Endothelial cell (in vitro differentiated cells): ENCODE measurements at regions not wholly inside any gene's neighbourhood (a gene's known extent, or its start where the extent isn't known, plus 50 kb on each side); places are given as distances from the start of the nearest gene placed in this dataset.

Experiments used
- DNase-seq: peaks from one replicate; pipeline ENCODE4 v3.0.0; 2021; ENCODE audit warnings: low spot score
- H3K27ac Mint-ChIP-seq: one replicate; pipeline ENCODE4 v1.8.0; 2021; ENCODE audit warnings: mixed read lengths, inconsistent platforms; ENCODE audit not compliant: unreplicated experiment
- H3K27me3 Mint-ChIP-seq: one replicate; pipeline ENCODE4 v1.8.0; 2021; ENCODE audit warnings: mild to moderate bottlenecking, moderate library complexity, mixed read lengths, inconsistent platforms; ENCODE audit not compliant: unreplicated experiment
- H3K36me3 Mint-ChIP-seq: one replicate; pipeline ENCODE4 v1.8.0; 2021; ENCODE audit warnings: mild to moderate bottlenecking, low read depth, mixed read lengths, inconsistent platforms; ENCODE audit not compliant: unreplicated experiment
- H3K4me1 Mint-ChIP-seq: one replicate; pipeline ENCODE4 v1.8.0; 2021; ENCODE audit warnings: mild to moderate bottlenecking, mixed read lengths, inconsistent platforms; ENCODE audit not compliant: unreplicated experiment
- H3K4me3 Mint-ChIP-seq: one replicate; pipeline ENCODE4 v1.8.0; 2021; ENCODE audit warnings: mild to moderate bottlenecking, mixed read lengths, inconsistent platforms; ENCODE audit not compliant: unreplicated experiment
- H3K9me3 Mint-ChIP-seq: one replicate; pipeline ENCODE4 v1.8.0; 2021; ENCODE audit warnings: mixed read lengths, inconsistent platforms; ENCODE audit not compliant: unreplicated experiment
- CTCF ChIP-seq: fragments of 200-600 bp; sonication (generic); IDR thresholded peaks from one replicate; pipeline ENCODE4 v1.5.0; 2021; ENCODE audit warnings: antibody characterized with exemption; ENCODE audit not compliant: unreplicated experiment

GRCh38 chr4:11675051-11675800 lies 246.5 kb upstream of the HS3ST1 start:
- H3K4me3 Mint-ChIP-seq, result no peak overlapping the region
- no peak overlapping the region for H3K27ac Mint-ChIP-seq
- H3K27me3 Mint-ChIP-seq, result no peaks in the 10 kb centered on the region

GRCh38 chr4:11670304-11670703 lies 241.6 kb upstream of the HS3ST1 start:
- TF ChIP-seq CTCF, result no peak
- H3K9me3 Mint-ChIP-seq, result no peaks in the 10 kb centered on the region
- no peaks in the 10 kb centered on the region for H3K36me3 Mint-ChIP-seq
- no peak for DNase-seq
- H3K27me3 Mint-ChIP-seq, result no peaks in the 10 kb centered on the region
- H3K27ac Mint-ChIP-seq, result no peak overlapping the region
- H3K4me3 Mint-ChIP-seq, result no peak overlapping the region
- no peaks in the 10 kb centered on the region for H3K4me1 Mint-ChIP-seq

More at GRCh38 chr4:11675051-11675800, 246.5 kb upstream of the HS3ST1 start:
- H3K4me1 Mint-ChIP-seq, result no peaks in the 10 kb centered on the region
- H3K36me3 Mint-ChIP-seq, result no peaks in the 10 kb centered on the region
- no peak for DNase-seq
- no peak for TF ChIP-seq CTCF
- no peaks in the 10 kb centered on the region for H3K9me3 Mint-ChIP-seq

DNA sequence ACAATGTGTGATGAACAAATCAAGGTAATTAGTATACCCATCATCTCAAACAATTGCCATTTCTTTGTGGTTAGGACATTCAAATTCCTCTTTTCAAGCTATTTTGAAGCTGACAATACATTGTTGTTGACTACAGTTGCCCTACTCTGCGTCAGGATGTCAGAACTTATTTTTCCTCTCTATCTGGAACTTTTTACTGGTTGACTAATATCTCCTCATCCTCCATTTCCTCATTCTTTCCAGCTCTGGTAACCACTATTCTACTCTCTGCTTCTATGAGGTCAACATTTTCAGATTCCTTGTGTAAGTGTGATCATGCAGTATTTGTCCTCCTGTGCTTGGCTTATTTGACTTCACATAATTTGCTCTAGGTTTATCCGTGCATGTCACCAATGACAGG lies 240.5 kb upstream of the HS3ST1 start:
- Mint-ChIP-seq H3K4me1 (no peaks in the 10 kb centered on the region), H3K36me3 (no peaks in the 10 kb centered on the region), H3K27ac (no peak overlapping the region), H3K9me3 (no peaks in the 10 kb centered on the region), H3K4me3 (no peak overlapping the region), H3K27me3 (no peaks in the 10 kb centered on the region)
- no peak for TF ChIP-seq CTCF
- DNase-seq, result no peak

- Mint-ChIP-seq H3K4me1 (no peaks in the 10 kb centered on the region), H3K9me3 (no peaks in the 10 kb centered on the region), H3K27me3 (no peaks in the 10 kb centered on the region), H3K27ac (no peak overlapping the region), H3K36me3 (no peaks in the 10 kb centered on the region), H3K4me3 (no peak overlapping the region)
- TF ChIP-seq CTCF, result no peak
- DNase-seq, result no peak
These were observed 234.4 kb upstream of the HS3ST1 start for GRCh38 chr4:11663114-11663513.

- DNase-seq, result no peak
- TF ChIP-seq CTCF, result no peak
- Mint-ChIP-seq H3K4me1 (peaks cover 2% of the 10 kb centered on the region), H3K36me3 (no peaks in the 10 kb centered on the region), H3K27me3 (no peaks in the 10 kb centered on the region), H3K9me3 (no peaks in the 10 kb centered on the region), H3K4me3 (no peak overlapping the region), H3K27ac (no peak overlapping the region)
These were observed 222.3 kb upstream of the HS3ST1 start for GRCh38 chr4:11650801-11651596.
